PFSK-1 (cell line): ENCODE measurements at regions not wholly inside any gene's neighbourhood (a gene's known extent, or its start where the extent isn't known, plus 50 kb on each side); places are given as distances from the start of the nearest gene placed in this dataset.

Experiments
- FOXP2 ChIP-seq: optimal IDR thresholded peaks from 2 replicates; pipeline ENCODE3; 2011; ENCODE audit warnings: borderline replicate concordance, control low read depth, inconsistent platforms; ENCODE audit not compliant: insufficient read depth; ENCODE audit errors: extremely low read length, extremely low read depth
- TAF1 ChIP-seq: IDR thresholded peaks from 2 replicates; pipeline ENCODE4 v1.6.1; 2012; ENCODE audit warnings: low read length, control low read depth, borderline replicate concordance; ENCODE audit not compliant: insufficient read depth

- TF ChIP-seq TAF1: no peak
- no peak for TF ChIP-seq FOXP2
Measured at GRCh38 chr17:69744512-69745070, 330.1 kb downstream of the MAP2K6 start.
